ENCODE measurements at regions not wholly inside any gene's neighbourhood (a gene's known extent, or its start where the extent isn't known, plus 50 kb on each side); places are given as distances from the start of the nearest gene placed in this dataset.

- TF ChIP-seq RNF2 (IDR thresholded peaks at IDR 0.05; ENCODE audit: borderline replicate concordance, low read depth, low read length, missing control alignments, poor library complexity, severe bottlenecking) (no peak), MAFK (IDR thresholded peaks at IDR 0.05; ENCODE audit: low read depth, low read length) (no peak)
Observed at GRCh38 chr9:126109575-126109974, 217.1 kb upstream of the MVB12B start (continued).
